K562 (cell line): ENCODE measurements at regions not wholly inside any gene's neighbourhood (a gene's known extent, or its start where the extent isn't known, plus 50 kb on each side); places are given as distances from the start of the nearest gene placed in this dataset.

Source experiments
- AFF4 ChIP-seq: sonication (generic); formaldehyde crosslinking; IDR thresholded peaks from 2 replicates; pipeline ENCODE4 v1.8.0; 2023; ENCODE audit warnings: mild to moderate bottlenecking, missing genetic modification reagents
- ATF3 ChIP-seq, 2 experiments: fragments of 450-650 bp in 1 of 2; sonication (generic) in 1 of 2; formaldehyde crosslinking in 1 of 2; IDR thresholded peaks in 1 of 2; conservative IDR thresholded peaks in 1 of 2; 2 replicates each; pipeline versions ENCODE4 v1.6.1 to v1.8.1; 2016 to 2023; ENCODE audit warnings: mild to moderate bottlenecking in 2 of 2, moderate library complexity in 2 of 2, inconsistent platforms in 1 of 2, missing genetic modification reagents in 1 of 2
- CTBP1 ChIP-seq: fragments of 450-650 bp; IDR thresholded peaks from 2 replicates; pipeline ENCODE4 v1.6.1; 2016; ENCODE audit warnings: borderline replicate concordance
- FOXM1 ChIP-seq, 2 experiments: fragments of 450-650 bp in 1 of 2; sonication (generic) in 1 of 2; formaldehyde crosslinking in 1 of 2; IDR thresholded peaks; 2 replicates each; pipeline versions ENCODE4 v1.6.1 to v1.9.0; 2017 to 2022; ENCODE audit warnings: low read depth in 2 of 2, mild to moderate bottlenecking in 2 of 2, missing genetic modification reagents in 1 of 2, moderate library complexity in 1 of 2
- JUN ChIP-seq, 2 experiments: sonication (generic) in 1 of 2; formaldehyde crosslinking in 1 of 2; IDR thresholded peaks; 2 replicates each; pipeline versions ENCODE4 v1.6.1 to v1.8.0; 2012 to 2022; ENCODE audit warnings: borderline replicate concordance in 2 of 2, mild to moderate bottlenecking in 2 of 2, improper control_type of control experiment in 1 of 2, low read depth in 1 of 2, low read length in 1 of 2, missing genetic modification reagents in 1 of 2
- MYNN ChIP-seq, 2 experiments: sonication (generic); formaldehyde crosslinking in 1 of 2; IDR thresholded peaks; 2 replicates each; pipeline versions ENCODE4 v1.5.0 to v1.6.1; 2016 to 2020; ENCODE audit warnings: antibody characterized with exemption in 1 of 2, missing genetic modification reagents in 1 of 2
- NCOA2 ChIP-seq, 2 experiments: fragments of 450-650 bp; IDR thresholded peaks; 2 replicates each; pipeline ENCODE4 v1.6.1; 2018; ENCODE audit warnings: mild to moderate bottlenecking in 2 of 2, moderate library complexity in 1 of 2; ENCODE audit not compliant: partially characterized antibody in 2 of 2
- NUFIP1 ChIP-seq: fragments of 450-650 bp; IDR thresholded peaks from 2 replicates; pipeline ENCODE4 v1.6.1; 2018; ENCODE audit not compliant: partially characterized antibody
- PKNOX1 ChIP-seq: fragments of 450-650 bp; IDR thresholded peaks from 2 replicates; pipeline ENCODE4 v1.6.1; 2016
- POLR2G ChIP-seq: fragments of 200-400 bp; formaldehyde crosslinking; IDR thresholded peaks from 2 replicates; pipeline ENCODE4 v1.6.1; 2017; ENCODE audit warnings: low read depth, mild to moderate bottlenecking, antibody characterized with exemption, low read length, moderate library complexity
- RBFOX2 ChIP-seq: fragments of 200-400 bp; formaldehyde crosslinking; IDR thresholded peaks from 2 replicates; pipeline ENCODE4 v1.6.1; 2017; ENCODE audit warnings: low read depth, mild to moderate bottlenecking, low read length, moderate library complexity
- RBM17 ChIP-seq: fragments of 200-400 bp; formaldehyde crosslinking; IDR thresholded peaks from 2 replicates; pipeline ENCODE4 v1.6.1; 2017; ENCODE audit warnings: low read depth, mild to moderate bottlenecking, low read length, borderline replicate concordance
- SNAPC5 ChIP-seq: fragments of 250-450 bp; sonication (Bioruptor Pico); IDR thresholded peaks from 2 replicates; pipeline ENCODE4 v1.8.0; 2021; ENCODE audit warnings: moderate library complexity, mild to moderate bottlenecking, inconsistent platforms
- ZC3H8 ChIP-seq: fragments of 450-650 bp; IDR thresholded peaks from 2 replicates; pipeline ENCODE4 v1.6.1; 2017
- ZNF174 ChIP-seq: fragments of 250-450 bp; sonication (Bioruptor Pico); IDR thresholded peaks from 2 replicates; pipeline ENCODE4 v1.4.0; 2020; ENCODE audit warnings: mild to moderate bottlenecking
- ZNF224 ChIP-seq: sonication (generic); formaldehyde crosslinking; IDR thresholded peaks from 2 replicates; pipeline ENCODE4 v1.8.0; 2022; ENCODE audit warnings: mild to moderate bottlenecking, missing genetic modification reagents
- ZNF24 ChIP-seq: fragments of 450-650 bp; IDR thresholded peaks from 2 replicates; pipeline ENCODE4 v1.6.1; 2016
- ZNF41 ChIP-seq: fragments of 250-450 bp; sonication (Bioruptor Pico); conservative IDR thresholded peaks from 2 replicates; pipeline ENCODE4 v1.4.0; 2020; ENCODE audit warnings: mild to moderate bottlenecking
- TF ChIP-seq, protein P1 (sequence below): fragments of 450-650 bp; IDR thresholded peaks from 2 replicates; pipeline ENCODE4 v1.6.1; 2017; ENCODE audit warnings: mild to moderate bottlenecking, moderate library complexity

DNA sequence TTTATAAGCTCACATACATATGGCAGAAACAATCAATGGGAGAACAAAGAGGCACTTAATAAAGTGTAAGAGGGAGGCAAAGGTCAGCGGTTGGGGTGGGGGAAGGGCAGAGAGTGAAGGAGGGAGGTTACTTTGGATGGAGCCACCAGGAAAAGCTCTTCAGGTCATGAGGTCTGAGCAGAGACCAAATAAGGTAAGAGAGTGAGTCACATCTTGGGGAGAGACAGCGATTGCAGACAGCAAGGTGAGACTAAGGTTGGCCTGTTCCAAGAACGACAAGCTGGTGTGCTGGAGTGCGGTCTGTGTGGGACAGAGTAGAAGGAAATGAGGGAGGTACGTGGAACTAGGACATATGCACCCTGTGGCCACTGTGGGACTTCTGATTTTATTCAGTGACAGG is 74.3 kb upstream of the TOMM7 start (continued):
- no peak for TF ChIP-seq AFF4 (CRISPR knock-in tag)
- no peak for TF ChIP-seq FOXM1 (IDR thresholded peaks at IDR 0.05; ENCODE audit: low read depth)
- TF ChIP-seq FOXM1 (CRISPR knock-in tag; IDR thresholded peaks at IDR 0.05; ENCODE audit: low read depth), result no peak
- TF ChIP-seq ZNF24, result no peak
- no peak for TF ChIP-seq ZNF224 (CRISPR knock-in tag)
- TF ChIP-seq ZNF174 (CRISPR knock-in tag), result no peak
- no peak for TF ChIP-seq MYNN (IDR thresholded peaks at IDR 0.05)
- TF ChIP-seq MYNN (CRISPR knock-in tag; IDR thresholded peaks at IDR 0.05), result no peak
- no peak for TF ChIP-seq SNAPC5 (CRISPR knock-in tag)
- TF ChIP-seq ATF3 (IDR thresholded peaks at IDR 0.05), result peak; percentile 76
- TF ChIP-seq ATF3 (CRISPR knock-in tag; conservative IDR thresholded peaks at IDR 0.05), result no peak
- TF ChIP-seq POLR2G, result no peak
- no peak for TF ChIP-seq RBFOX2
- TF ChIP-seq NCOA2 (IDR thresholded peaks at IDR 0.05; ENCODE audit: partially characterized antibody in 2 of 2), result no peak
- TF ChIP-seq CTBP1, result peak; percentile 42; the same call in 1 of the 2 replicates
- TF ChIP-seq RBM17, result no peak
- TF ChIP-seq NUFIP1, result no peak
- no peak for TF ChIP-seq ZC3H8
- peak; percentile 15; the same call in 1 of the 2 replicates for TF ChIP-seq PKNOX1
- TF ChIP-seq, protein P1, sequence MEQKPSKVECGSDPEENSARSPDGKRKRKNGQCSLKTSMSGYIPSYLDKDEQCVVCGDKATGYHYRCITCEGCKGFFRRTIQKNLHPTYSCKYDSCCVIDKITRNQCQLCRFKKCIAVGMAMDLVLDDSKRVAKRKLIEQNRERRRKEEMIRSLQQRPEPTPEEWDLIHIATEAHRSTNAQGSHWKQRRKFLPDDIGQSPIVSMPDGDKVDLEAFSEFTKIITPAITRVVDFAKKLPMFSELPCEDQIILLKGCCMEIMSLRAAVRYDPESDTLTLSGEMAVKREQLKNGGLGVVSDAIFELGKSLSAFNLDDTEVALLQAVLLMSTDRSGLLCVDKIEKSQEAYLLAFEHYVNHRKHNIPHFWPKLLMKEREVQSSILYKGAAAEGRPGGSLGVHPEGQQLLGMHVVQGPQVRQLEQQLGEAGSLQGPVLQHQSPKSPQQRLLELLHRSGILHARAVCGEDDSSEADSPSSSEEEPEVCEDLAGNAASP, result no peak
- no peak for TF ChIP-seq ZNF41 (CRISPR knock-in tag)
- TF ChIP-seq JUN (IDR thresholded peaks at IDR 0.05; ENCODE audit: borderline replicate concordance, low read depth, low read length), result peak; percentile 68
- no peak for TF ChIP-seq JUN (CRISPR knock-in tag; IDR thresholded peaks at IDR 0.05; ENCODE audit: borderline replicate concordance)
